OCI-LY3 (cell line): ENCODE measurements at regions not wholly inside any gene's neighbourhood (a gene's known extent, or its start where the extent isn't known, plus 50 kb on each side); places are given as distances from the start of the nearest gene placed in this dataset.

Experiments
- EZH2phosphoT487 ChIP-seq: fragments of 200-600 bp; shearing (Covaris generic); IDR thresholded peaks from 2 replicates; pipeline ENCODE4 v1.6.1; 2018; ENCODE audit warnings: antibody characterized with exemption, mixed run types, low read depth
- TF ChIP-seq, protein P1 (sequence below): fragments of 200-600, 300-600 bp; sonication (generic); IDR thresholded peaks from 2 replicates; pipeline ENCODE4 v1.5.1; 2014; ENCODE audit warnings: antibody characterized with exemption, low read length, low read depth

DNA sequence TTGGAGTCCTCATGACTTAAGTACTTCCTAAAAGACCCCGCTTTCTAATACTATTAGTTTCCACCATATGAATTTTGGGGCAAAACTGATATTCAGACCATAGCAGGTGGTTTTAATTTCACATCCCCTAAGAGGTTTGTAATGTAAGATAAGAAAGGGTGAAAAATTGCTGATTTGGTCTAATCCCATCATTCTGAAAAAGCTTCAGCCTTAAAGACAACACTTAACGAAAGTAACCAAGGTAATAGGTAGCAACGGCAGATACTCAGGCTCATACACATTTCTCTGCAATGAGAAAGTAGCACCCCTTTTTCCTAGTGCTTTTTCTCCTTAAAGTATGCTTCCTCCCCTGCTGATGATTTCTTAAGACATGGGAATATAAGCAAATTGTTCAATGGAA is 376.9 kb upstream of the LYPLAL1 start:
- TF ChIP-seq, protein P1, sequence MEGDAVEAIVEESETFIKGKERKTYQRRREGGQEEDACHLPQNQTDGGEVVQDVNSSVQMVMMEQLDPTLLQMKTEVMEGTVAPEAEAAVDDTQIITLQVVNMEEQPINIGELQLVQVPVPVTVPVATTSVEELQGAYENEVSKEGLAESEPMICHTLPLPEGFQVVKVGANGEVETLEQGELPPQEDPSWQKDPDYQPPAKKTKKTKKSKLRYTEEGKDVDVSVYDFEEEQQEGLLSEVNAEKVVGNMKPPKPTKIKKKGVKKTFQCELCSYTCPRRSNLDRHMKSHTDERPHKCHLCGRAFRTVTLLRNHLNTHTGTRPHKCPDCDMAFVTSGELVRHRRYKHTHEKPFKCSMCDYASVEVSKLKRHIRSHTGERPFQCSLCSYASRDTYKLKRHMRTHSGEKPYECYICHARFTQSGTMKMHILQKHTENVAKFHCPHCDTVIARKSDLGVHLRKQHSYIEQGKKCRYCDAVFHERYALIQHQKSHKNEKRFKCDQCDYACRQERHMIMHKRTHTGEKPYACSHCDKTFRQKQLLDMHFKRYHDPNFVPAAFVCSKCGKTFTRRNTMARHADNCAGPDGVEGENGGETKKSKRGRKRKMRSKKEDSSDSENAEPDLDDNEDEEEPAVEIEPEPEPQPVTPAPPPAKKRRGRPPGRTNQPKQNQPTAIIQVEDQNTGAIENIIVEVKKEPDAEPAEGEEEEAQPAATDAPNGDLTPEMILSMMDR: no peak
- TF ChIP-seq EZH2phosphoT487: no peak
